GOT3 (cell line): ENCODE measurements at regions not wholly inside any gene's neighbourhood (a gene's known extent, or its start where the extent isn't known, plus 50 kb on each side); places are given as distances from the start of the nearest gene placed in this dataset.
"Not testable (repeated sequence)": the region's sequence is repeated elsewhere in the genome, so short reads cannot be mapped to it uniquely, and the experiment has no call there.

Source experiments
- DNase-seq: peaks from one replicate; lab custom pipeline; 2025; ENCODE audit warnings: mixed read lengths; lab: John Stamatoyannopoulos, UW

GRCh38 chr2:176573612-176574483 lies 304.6 kb downstream of the MTX2 start:
- DNase-seq = no peak

- DNase-seq = no peak
These were observed 305.4 kb downstream of the MTX2 start for GRCh38 chr2:176574484-176575236.

DNA sequence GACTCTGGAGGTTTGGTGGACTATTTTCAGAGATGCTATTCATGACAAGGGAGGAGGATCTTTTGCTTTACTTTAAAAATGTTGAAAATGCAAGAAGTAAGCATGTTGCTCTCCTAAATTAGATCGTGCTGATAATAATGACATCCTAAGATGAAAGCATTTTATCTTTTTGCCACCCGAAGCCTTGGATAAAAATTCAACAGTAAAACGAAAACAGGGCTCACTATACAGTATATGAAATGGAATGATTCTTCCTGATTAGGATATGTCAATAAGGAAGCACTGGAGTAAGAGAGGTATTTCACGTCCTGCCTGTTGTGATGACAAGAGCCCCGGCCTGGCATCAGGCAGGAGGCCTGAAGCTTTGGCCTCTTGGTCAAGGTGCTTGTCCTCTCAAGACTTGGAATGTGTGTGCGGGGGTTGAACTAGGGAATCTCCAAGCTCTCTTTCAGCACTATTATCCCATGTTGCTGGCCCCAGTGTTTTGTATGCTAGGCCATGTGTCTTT lies 306.0 kb downstream of the MTX2 start:
- no peak for DNase-seq

GRCh38 chr2:176577054-176577453 lies 307.8 kb downstream of the MTX2 start:
- DNase-seq = no peak

GRCh38 chr2:176578292-176578691 lies 309.1 kb downstream of the MTX2 start:
- DNase-seq = not testable (repeated sequence)

- DNase-seq = no peak
These were observed 310.4 kb downstream of the MTX2 start for GRCh38 chr2:176579608-176580007.

DNA sequence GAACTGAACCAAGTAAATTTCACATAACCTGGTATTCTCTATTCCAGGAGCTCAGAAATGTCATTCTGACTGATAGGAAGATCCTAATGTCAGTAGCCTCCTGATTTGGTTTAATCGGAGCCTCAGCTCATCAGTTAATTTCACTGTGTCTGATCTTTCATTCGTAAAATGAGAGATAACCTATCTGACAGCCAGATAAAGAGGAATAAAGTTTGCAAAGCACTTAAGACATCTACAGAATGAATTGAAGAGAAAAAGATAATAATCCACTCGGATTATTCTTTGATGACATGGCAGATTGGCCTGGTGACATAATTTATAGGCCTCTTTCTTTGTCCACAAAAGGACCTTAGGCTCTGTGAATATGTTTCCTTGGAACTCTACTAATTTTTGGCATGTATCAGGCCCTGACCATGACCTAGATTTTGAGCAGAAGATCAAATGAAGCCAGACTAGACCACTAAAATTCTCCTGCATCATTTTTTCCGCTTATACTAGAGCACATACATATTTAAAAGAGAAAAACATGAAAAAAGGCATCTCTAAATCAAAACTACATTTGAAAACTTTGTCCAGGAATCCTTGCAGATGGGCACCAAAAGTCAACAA lies 312.4 kb downstream of the MTX2 start:
- DNase-seq = no peak

GRCh38 chr2:176582176-176582575 lies 312.9 kb downstream of the MTX2 start:
- no peak for DNase-seq

GRCh38 chr2:176582990-176583481 lies 313.8 kb downstream of the MTX2 start:
- no peak for DNase-seq

GRCh38 chr2:176583607-176584006 lies 314.4 kb downstream of the MTX2 start:
- DNase-seq = no peak

DNA sequence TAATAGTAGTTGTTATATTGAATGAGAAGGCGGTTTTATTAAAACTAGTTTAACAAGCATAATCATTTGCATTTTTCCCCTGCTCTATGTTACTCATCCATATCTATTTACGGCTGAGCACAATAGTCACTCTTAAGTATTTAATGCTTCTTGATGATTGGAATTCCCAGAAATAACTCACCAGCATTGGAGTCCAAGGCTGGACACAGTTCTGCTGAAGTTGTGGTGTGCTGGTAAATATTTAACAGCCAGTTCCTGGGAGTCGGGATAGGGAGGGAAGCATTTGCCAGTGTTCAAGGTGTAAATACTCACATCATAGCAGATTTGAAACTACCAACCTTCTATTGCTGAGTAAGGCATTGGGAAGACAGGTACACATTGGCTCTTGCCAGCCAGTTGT lies 315.1 kb downstream of the MTX2 start:
- DNase-seq = no peak

GRCh38 chr2:176585291-176585690 lies 316.0 kb downstream of the MTX2 start:
- DNase-seq = no peak

- DNase-seq = no peak
These were observed 316.5 kb downstream of the MTX2 start for GRCh38 chr2:176585791-176586190.

DNA sequence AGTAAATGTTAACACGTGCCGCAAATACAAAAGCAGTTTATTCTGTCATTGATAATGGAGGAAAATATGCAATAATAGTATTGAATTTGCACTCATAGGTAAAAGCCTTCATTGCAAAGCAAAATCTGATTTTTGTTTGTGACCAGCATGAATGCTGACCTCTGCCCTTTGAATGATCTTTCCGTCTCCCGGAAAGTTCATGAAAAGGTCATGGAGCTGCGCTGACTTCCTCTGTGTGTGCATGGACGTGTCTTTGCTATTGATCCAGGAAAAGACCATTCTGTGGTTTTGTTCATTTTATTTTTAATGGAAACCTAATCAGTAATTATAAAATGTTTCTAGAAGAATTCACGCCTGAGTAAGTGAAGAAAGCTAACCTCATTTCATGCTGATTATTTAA lies 320.0 kb downstream of the MTX2 start:
- no peak for DNase-seq

- no peak for DNase-seq
These were observed 320.7 kb downstream of the MTX2 start for GRCh38 chr2:176589825-176590440.

GRCh38 chr2:176592216-176592615 lies 323.0 kb downstream of the MTX2 start:
- no peak for DNase-seq

DNA sequence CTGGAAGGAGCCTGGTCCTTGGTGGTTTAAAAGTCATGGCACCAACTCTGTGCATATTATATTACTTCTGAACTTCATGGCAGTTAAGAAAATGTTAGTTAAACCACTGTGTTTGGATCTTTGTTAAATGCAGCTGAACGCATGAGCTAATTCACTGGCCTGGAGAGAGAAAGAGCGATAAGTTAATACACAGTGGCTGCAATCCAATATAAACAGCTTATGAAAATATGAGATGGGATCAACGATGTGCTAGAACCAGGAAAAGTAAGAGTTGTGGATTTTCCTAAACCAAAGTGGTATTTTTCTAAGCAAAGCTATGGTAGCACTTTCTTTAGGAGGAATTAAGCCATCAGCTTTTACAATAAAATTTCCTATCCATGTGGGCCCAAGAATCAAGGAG lies 326.7 kb downstream of the MTX2 start:
- DNase-seq = no peak

DNA sequence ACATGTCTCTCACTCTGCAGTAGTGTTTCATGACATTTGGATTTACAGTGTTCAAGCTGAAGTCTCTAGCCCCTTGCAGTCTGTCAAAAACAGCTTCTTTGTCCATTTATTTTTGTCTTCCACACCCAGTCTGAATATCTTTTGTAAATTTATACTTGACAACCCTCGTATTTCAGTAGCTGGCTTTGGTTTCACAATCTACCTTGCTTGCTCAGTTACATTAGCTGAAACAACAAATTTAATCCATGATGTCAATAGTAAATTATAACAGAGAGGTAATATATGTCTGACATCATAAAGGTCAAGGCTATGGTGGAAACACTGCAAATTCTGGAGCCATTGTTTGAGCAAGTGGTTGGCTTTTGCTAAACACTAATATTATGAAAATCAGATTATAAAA lies 328.7 kb downstream of the MTX2 start:
- DNase-seq = no peak

DNA sequence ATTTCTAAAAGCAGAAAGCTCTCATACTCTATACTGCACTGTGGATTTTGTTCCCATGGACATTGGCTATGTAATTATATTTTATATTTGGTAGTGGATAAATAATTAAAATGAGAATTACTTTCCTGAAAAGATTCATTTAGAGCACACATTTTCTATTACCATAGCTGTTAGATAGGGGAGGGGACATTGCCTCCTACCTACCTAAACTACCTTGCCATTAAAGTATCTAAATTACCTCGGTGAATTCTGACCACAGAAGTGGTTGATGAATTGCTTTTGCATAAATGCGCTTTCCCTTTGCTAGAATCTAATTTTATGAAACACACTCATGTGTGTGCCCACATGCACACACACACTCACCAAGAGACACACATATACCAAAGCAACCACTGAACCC lies 329.1 kb downstream of the MTX2 start:
- no peak for DNase-seq

GRCh38 chr2:176599796-176600485 lies 330.7 kb downstream of the MTX2 start:
- no peak for DNase-seq

GRCh38 chr2:176601066-176601465 lies 331.8 kb downstream of the MTX2 start:
- no peak for DNase-seq
